GM18867 (cell line): ENCODE measurements at regions not wholly inside any gene's neighbourhood (a gene's known extent, or its start where the extent isn't known, plus 50 kb on each side); places are given as distances from the start of the nearest gene placed in this dataset.
"Not testable (repeated sequence)": the region's sequence is repeated elsewhere in the genome, so short reads cannot be mapped to it uniquely, and the experiment has no call there.

Experiments used
- ATAC-seq: cut with Tn5 transposase; IDR thresholded peaks from one replicate; pipeline ENCODE4 v1.9.1; 2021; ENCODE audit warnings: mild to moderate bottlenecking, moderate library complexity; ENCODE audit not compliant: unreplicated experiment

- no peak for ATAC-seq
These were observed 111.7 kb downstream of the RHOU start for GRCh38 chr1:228846952-228847351.

DNA sequence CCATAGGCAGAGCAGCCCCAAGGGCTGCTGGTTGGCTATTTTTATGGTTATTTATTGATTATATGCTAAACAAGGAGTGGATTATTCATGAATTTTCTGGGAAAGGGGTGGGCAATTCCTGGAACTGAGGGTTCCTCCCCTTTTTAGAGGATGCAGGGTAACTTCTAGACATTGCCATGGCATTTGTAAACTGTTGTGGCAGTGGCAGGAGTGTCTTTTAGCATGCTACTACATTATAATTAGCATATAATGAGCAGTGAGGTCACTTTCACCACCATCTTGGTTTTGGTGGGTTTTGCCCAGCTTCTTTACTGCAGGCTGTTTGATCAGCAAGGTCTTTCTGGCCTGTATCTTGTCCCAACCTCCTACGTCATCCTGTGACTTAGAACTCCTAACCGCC is 112.2 kb downstream of the RHOU start:
- ATAC-seq, result not testable (repeated sequence)

GRCh38 chr1:228848406-228848805 is 113.1 kb downstream of the RHOU start:
- ATAC-seq, result no peak

DNA sequence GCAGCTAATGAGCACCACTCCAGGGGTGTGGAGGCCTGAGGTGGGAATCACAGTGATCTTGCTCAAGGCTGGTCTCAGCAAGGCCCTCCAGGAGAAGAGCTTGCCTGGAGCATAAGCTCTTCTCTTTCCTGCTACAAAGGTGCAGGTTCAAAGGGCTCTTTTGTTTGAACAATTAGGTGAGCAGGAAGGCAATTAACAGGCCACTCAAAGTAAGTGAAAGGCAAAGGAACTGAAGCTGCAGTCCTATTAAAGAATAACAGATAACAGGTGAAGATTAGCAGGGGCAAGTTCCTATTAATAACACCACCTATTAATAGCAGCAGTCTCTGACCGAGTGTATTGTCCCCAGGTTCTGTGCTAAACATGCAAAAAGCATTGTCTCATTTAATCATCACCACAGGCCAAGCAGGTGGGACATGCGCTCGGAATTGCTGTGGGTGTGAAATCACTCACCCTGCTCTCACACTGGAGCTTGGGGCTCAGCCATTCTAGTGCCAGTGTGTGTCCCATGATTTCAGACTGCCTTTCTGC is 113.8 kb downstream of the RHOU start:
- peak; percentile 65 for ATAC-seq

- ATAC-seq, result no peak
These were observed 115.1 kb downstream of the RHOU start for GRCh38 chr1:228850141-228851100.

DNA sequence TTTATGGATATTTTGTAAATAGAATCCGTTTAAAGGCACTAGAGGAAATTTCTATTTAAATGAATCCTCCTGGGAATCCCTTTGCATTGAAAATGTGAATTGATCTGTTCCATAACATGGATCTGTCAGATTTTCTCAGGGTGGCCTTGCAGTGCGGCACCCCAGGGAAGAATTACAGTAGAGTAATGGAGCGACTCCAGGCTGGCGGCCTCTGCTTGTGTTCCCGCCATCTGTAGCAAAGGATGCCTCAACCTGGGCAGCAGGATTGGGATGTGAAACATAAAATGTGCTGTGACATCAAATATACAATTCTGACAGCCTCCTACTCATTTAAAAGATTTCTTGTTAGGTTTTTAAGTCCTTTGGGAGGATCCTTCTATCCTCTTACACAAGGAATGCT is 115.9 kb downstream of the RHOU start:
- ATAC-seq, result no peak

DNA sequence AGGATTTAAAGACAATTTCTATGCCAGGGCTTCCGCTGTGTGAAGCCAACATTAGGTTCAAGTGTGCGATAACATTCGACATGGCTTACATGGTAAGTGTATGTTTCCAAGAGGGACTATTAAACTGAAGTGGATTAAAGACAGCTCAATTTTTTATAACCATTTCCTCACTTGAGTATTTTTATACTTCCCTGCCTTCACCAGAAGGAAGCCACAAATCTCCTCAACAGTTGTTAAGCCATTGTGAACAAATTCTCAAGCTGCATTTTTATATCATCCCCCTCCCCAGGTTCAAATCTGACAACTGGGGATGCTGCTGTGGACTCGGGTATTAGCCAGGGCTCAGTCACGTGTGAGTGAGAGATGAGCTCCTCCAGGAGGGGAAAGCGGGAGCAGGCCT is 116.3 kb downstream of the RHOU start:
- no peak for ATAC-seq

- ATAC-seq, result no peak
These were observed 116.7 kb downstream of the RHOU start for GRCh38 chr1:228852024-228852423.

DNA sequence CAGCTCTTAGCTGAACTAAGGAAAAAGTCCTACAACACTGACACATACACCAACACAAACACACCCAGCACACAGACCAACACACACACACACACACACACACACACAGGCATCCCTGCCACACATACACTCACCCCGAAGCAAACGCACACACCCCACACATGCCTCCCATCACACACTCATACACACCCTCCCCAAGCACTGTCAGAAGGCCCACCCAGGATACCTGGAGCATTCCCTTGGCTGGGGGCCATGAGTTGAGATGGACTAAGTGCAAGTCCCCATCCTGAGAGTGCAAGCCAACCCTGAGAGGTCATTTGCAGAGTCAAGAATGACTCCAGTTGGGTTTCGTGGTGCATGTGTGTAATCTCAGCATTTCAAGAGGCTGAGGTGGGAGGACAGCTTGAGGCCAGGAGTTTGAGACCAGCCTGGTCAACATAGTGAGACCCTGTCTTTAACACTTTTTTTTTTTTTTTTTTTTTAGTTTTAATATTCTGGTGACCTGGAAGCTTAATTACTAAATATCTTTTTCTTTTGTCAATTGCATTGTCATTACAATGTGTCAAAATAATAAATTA is 117.3 kb downstream of the RHOU start:
- ATAC-seq, result no peak

DNA sequence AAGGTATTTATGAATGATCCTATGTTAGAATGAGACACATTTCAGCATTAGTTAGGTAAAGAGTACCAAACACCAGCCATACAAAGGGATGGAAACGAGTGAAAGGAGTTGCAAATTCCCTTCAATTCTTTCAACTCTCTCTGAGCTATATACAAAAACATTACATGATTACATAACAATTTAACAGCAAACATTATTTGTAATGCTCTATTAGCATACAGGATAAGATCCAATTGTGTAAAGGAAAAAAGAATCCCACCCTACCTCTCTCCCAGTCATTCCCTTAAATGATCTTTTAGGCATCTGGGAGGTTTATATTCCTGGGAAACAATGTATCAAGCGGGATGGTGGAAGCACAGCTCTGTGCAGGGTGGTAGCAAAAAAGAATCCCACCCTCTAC is 117.9 kb downstream of the RHOU start:
- ATAC-seq, result no peak

- no peak for ATAC-seq
These were observed 118.4 kb downstream of the RHOU start for GRCh38 chr1:228853637-228854036.

DNA sequence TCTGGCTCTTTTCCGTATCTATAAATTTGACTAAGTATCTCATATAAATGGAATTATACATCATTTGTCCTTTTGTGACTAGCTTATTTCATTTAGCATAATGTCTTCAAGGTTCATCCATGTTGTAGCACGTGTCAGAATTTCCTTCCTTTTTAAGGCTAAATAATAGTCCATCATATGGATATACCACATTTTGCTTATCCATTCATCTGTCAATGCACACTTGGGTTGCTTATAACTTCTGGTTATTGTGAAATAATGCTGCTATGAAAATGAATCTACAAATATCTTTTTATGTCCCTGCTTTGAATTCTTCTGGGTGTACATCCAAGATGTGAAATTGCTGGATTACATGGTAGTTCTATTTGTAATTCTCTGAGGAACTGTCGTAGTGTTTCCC is 119.6 kb downstream of the RHOU start:
- ATAC-seq, result no peak

DNA sequence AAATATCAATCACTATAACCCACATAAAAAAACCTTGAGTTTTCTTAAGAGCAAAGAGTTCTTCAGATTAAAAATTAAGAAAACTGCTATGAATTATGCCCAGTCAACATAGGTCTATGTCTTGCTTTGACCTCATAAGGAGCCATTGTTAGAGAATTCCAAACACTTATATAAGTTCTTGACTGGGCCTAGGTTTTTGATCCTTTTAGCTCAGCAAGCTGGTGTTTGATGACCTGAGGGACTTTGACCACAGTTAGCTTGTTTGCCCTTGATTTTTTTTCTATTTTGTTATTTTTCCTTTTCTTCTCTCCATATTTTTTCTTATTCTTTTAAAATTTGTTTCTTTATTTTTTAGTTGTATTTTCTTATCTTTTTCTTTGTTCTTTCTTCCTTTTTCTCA is 122.3 kb downstream of the RHOU start:
- ATAC-seq, result no peak

DNA sequence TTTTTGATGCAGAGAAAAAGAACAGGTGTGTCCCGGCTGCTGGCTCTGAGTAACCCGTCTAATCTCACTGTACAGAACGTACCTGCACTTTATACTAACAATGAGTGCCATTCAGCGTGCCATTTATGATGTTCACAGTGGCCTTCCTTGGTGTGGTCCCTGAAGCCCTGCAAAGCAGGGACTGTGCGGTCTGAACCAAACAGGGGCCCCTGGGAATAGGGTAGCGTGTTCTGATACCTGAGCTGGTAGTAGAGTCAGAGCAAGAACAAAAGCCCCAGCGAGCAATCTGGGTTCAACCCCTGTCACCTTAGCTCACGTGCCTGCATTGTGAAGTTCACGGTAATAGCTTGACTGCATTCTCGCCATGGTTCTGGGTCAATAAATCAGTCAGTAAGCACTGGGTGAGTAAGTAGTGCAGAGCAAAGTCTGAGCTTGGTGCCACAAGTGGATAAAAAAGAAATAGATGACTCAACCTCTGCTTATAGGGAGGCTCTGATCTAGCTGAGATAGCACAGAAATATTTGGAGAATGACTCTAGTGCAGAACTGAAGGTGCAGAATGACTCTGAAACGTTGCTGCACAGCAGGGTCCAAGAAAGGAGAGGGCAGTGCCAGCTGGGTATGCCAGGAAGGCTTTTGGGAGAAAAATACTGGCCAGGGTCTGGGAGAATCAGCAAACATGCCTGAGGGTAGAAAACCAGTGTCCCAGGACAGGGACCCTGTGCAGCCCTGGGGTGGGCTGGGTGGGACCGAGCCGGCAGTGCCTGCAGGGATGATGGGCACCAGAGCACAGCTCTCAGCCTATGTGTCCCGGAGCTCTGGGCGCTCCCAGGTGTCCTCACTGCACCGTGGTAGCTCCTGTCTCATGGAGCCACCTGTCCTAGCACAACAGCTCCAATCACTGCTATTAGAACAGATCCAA is 125.9 kb downstream of the RHOU start:
- ATAC-seq, result no peak

GRCh38 chr1:228861832-228862180 is 126.5 kb downstream of the RHOU start:
- no peak for ATAC-seq

GRCh38 chr1:228862542-228863505 is 127.5 kb downstream of the RHOU start:
- no peak for ATAC-seq

- ATAC-seq, result no peak
These were observed 128.5 kb downstream of the RHOU start for GRCh38 chr1:228863776-228864175.

GRCh38 chr1:228865627-228866330 is 130.5 kb downstream of the RHOU start:
- ATAC-seq, result no peak

DNA sequence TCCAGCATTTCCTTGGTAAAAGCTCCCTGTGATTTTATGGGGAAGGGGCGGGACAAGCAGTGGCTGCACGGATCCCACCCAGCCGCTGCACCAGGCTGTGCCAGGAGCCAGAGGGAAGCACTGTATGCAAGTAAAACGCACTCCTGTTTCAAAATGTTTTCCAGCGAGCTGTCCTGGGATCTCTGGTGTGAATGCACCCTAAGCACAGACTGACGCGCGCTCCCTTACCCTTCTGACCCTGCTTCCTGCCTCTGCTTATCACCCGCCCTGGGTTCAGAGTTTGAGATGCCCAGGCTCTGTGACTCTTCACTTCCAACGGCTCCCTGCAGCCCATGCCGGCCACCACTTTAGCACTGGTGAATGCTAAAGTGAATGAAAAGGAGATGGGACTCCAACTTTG is 131.2 kb downstream of the RHOU start:
- ATAC-seq, result no peak
